H9 (cell line): ENCODE measurements at regions not wholly inside any gene's neighbourhood (a gene's known extent, or its start where the extent isn't known, plus 50 kb on each side); places are given as distances from the start of the nearest gene placed in this dataset.
"Not testable (repeated sequence)": the region's sequence is repeated elsewhere in the genome, so short reads cannot be mapped to it uniquely, and the experiment has no call there.

Source experiments
- DNase-seq: peaks from one replicate; pipeline ENCODE4 v3.0.0-alpha.2; 2017
- H2AFZ ChIP-seq: one replicate; pipeline ENCODE4 v1.6.1; 2013; ENCODE audit warnings: mild to moderate bottlenecking, low read length, control low read depth, moderate library complexity
- H2AK5ac ChIP-seq: 2 replicates; pipeline ENCODE4 v1.6.1; 2013; ENCODE audit warnings: low read length, control low read depth, mixed read lengths; ENCODE audit not compliant: insufficient read length
- H2BK120ac ChIP-seq: one replicate; pipeline ENCODE4 v1.6.1; 2013; ENCODE audit warnings: low read depth, mild to moderate bottlenecking, low read length, control low read depth, inconsistent platforms; ENCODE audit not compliant: poor library complexity, severe bottlenecking
- H2BK12ac ChIP-seq: 2 replicates; pipeline ENCODE4 v1.6.1; 2013; ENCODE audit warnings: low read length, control low read depth, mixed read lengths, low read depth; ENCODE audit not compliant: insufficient read length
- H2BK15ac ChIP-seq: 2 replicates; pipeline ENCODE4 v1.6.1; 2013; ENCODE audit warnings: low read depth, low read length, control low read depth
- H2BK20ac ChIP-seq: one replicate; pipeline ENCODE4 v1.6.1; 2013; ENCODE audit warnings: low read depth, mild to moderate bottlenecking, low read length, control low read depth, inconsistent platforms; ENCODE audit not compliant: poor library complexity, severe bottlenecking
- H2BK5ac ChIP-seq: 2 replicates; pipeline ENCODE4 v1.6.1; 2013; ENCODE audit warnings: low read length, control low read depth, mixed read lengths; ENCODE audit not compliant: insufficient read length
- H3K14ac ChIP-seq: 2 replicates; pipeline ENCODE4 v1.6.1; 2013; ENCODE audit warnings: low read length, control low read depth; ENCODE audit not compliant: insufficient read depth
- H3K18ac ChIP-seq: 2 replicates; pipeline ENCODE4 v1.6.1; 2013; ENCODE audit warnings: low read depth, mild to moderate bottlenecking, mixed read lengths, low read length, control low read depth; ENCODE audit not compliant: insufficient read length
- H3K23ac ChIP-seq: 2 replicates; pipeline ENCODE4 v1.6.1; 2013; ENCODE audit warnings: low read length, control low read depth, mixed read lengths, low read depth; ENCODE audit not compliant: insufficient read length
- H3K23me2 ChIP-seq: 2 replicates; pipeline ENCODE4 v1.6.1; 2013; ENCODE audit warnings: low read depth, mild to moderate bottlenecking, mixed read lengths, low read length, control low read depth; ENCODE audit not compliant: insufficient read length, poor library complexity, severe bottlenecking
- H3K27ac ChIP-seq: 2 replicates; pipeline ENCODE4 v1.5.1; 2013; ENCODE audit warnings: low read length, control low read depth, mixed read lengths, low read depth; ENCODE audit not compliant: insufficient read length
- H3K27me3 ChIP-seq: 2 replicates; pipeline ENCODE4 v1.6.1; 2013; ENCODE audit warnings: low read length, control low read depth, inconsistent platforms; ENCODE audit not compliant: insufficient read depth
- H3K4ac ChIP-seq: 2 replicates; pipeline ENCODE4 v1.6.1; 2013; ENCODE audit warnings: low read depth, mild to moderate bottlenecking, control low read depth, inconsistent platforms, low read length, moderate library complexity
- H3K4me1 ChIP-seq: 2 replicates; pipeline ENCODE4 v1.6.1; 2013; ENCODE audit warnings: low read length, control low read depth, inconsistent platforms; ENCODE audit not compliant: insufficient read depth
- H3K4me2 ChIP-seq: 2 replicates; pipeline ENCODE4 v1.6.1; 2013; ENCODE audit warnings: low read length, control low read depth, mixed read lengths; ENCODE audit not compliant: insufficient read length, insufficient read depth
- H3K56ac ChIP-seq: 2 replicates; pipeline ENCODE4 v1.6.1; 2013; ENCODE audit warnings: low read depth, mild to moderate bottlenecking, mixed read lengths, low read length, control low read depth; ENCODE audit not compliant: insufficient read length
- H3K79me1 ChIP-seq: 2 replicates; pipeline ENCODE4 v1.6.1; 2013; ENCODE audit warnings: low read depth, mild to moderate bottlenecking, moderate library complexity, low read length, control low read depth, inconsistent platforms; ENCODE audit not compliant: insufficient read depth, poor library complexity, severe bottlenecking
- H3K79me2 ChIP-seq: 2 replicates; pipeline ENCODE4 v1.6.1; 2013; ENCODE audit warnings: low read length, control low read depth, inconsistent platforms; ENCODE audit not compliant: insufficient read depth
- H3K9ac ChIP-seq: 2 replicates; pipeline ENCODE4 v1.6.1; 2013; ENCODE audit warnings: low read length, control low read depth, mixed read lengths; ENCODE audit not compliant: insufficient read length; ENCODE audit errors: extremely low read depth
- H3K9me3 ChIP-seq: one replicate; pipeline ENCODE4 v1.6.1; 2013; ENCODE audit warnings: low read depth, low read length, inconsistent platforms; ENCODE audit not compliant: control insufficient read depth
- H3T11ph ChIP-seq: one replicate; pipeline ENCODE4 v1.6.1; 2013; ENCODE audit warnings: mild to moderate bottlenecking, low read length, control low read depth, inconsistent platforms
- H4K20me1 ChIP-seq: one replicate; pipeline ENCODE4 v1.6.1; 2013; ENCODE audit not compliant: control insufficient read depth, insufficient read length, insufficient read depth
- H4K5ac ChIP-seq: 2 replicates; pipeline ENCODE4 v1.6.1; 2013; ENCODE audit warnings: low read depth, mild to moderate bottlenecking, mixed read lengths, low read length, control low read depth; ENCODE audit not compliant: insufficient read length
- H4K8ac ChIP-seq: replicated peaks from 2 replicates; pipeline ENCODE4 v1.6.1; 2013; ENCODE audit warnings: low read length, control low read depth, mixed read lengths, low read depth; ENCODE audit not compliant: insufficient read length
- H4K91ac ChIP-seq: 2 replicates; pipeline ENCODE4 v1.6.1; 2013; ENCODE audit warnings: low read depth, mild to moderate bottlenecking, moderate library complexity, mixed read lengths, low read length, control low read depth; ENCODE audit not compliant: insufficient read length
- H3K27ac Mint-ChIP-seq, 3 experiments: 2 replicates in 2 of 3; 3 replicates in 1 of 3; pipeline ENCODE4 v1.8.0; 2020 to 2021; ENCODE audit warnings: mixed read lengths in 3 of 3, mild to moderate bottlenecking in 1 of 3, moderate library complexity in 1 of 3
- H3K27me3 Mint-ChIP-seq: 2 replicates; pipeline ENCODE4 v1.8.0; 2021; ENCODE audit warnings: low read depth, mild to moderate bottlenecking, moderate library complexity, mixed read lengths
- H3K36me3 Mint-ChIP-seq, 3 experiments: 2 replicates in 2 of 3; 3 replicates in 1 of 3; pipeline ENCODE4 v1.8.0; 2020 to 2021; ENCODE audit warnings: low read depth in 3 of 3, mixed read lengths in 3 of 3; ENCODE audit not compliant: insufficient read depth in 1 of 3
- H3K4me1 Mint-ChIP-seq, 2 experiments: 2 replicates each; pipeline ENCODE4 v1.8.0; 2020; ENCODE audit warnings: mixed read lengths in 2 of 2
- H3K4me3 Mint-ChIP-seq, 2 experiments: 2 replicates in 1 of 2; 3 replicates in 1 of 2; pipeline ENCODE4 v1.8.0; 2020 to 2021; ENCODE audit warnings: mild to moderate bottlenecking in 2 of 2, mixed read lengths in 2 of 2, moderate library complexity in 1 of 2
- H3K9me3 Mint-ChIP-seq, 2 experiments: 2 replicates in 1 of 2; 3 replicates in 1 of 2; pipeline ENCODE4 v1.8.0; 2020; ENCODE audit warnings: mild to moderate bottlenecking in 2 of 2, mixed read lengths in 2 of 2, moderate library complexity in 1 of 2
- WGBS: extraction: QIAGEN DNeasy Blood & Tissue Kit; methylation state at CpG from one replicate; pipeline ENCODE4 v1.1.7; 2013; ENCODE audit warnings: missing lambda C conversion rate, low lambda C conversion rate, mixed read lengths; ENCODE audit not compliant: insufficient read length; ENCODE audit errors: extremely low coverage; 5-methylcytosine and 5-hydroxymethylcytosine counted together
- TF ChIP-seq, protein P1 (sequence below): fragments of 200-600 bp; sonication (generic); conservative IDR thresholded peaks from 3 replicates; pipeline ENCODE4 v1.8.0; 2021; ENCODE audit warnings: antibody characterized with exemption, mild to moderate bottlenecking

DNA sequence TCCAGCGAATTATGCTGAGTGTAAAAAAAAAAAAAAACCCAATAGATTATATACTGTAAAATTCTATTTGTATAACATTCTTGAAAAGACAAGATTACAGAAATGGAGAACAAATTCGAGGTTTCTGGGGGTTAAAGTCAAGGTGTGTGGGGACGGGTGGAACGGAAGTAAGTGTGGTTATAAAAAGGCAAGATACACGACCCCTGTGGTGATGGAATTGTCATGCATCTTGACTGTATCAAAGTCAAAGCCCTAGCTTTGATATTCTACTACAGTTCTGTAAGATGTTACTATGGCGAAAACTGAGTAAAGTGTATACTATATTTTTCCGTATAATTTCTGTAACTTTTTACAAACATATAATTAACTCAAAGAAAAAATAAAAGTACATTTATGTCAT lies 718.2 kb upstream of the PCDH15 start:
- H3K27ac ChIP-seq, result no peak overlapping the region
- Mint-ChIP-seq H3K4me3 (no peak overlapping the region; a peak in 1 of 5 replicates), H3K9me3 (no peaks in the 10 kb centered on the region), H3K27ac (no peak overlapping the region), H3K27me3 (peaks cover 8% of the 10 kb centered on the region), H3K4me1 (peaks cover 3 to 9% of the 10 kb centered on the region in 2 experiments), H3K36me3 (no peaks in the 10 kb centered on the region)
- H2BK5ac ChIP-seq, result no peak overlapping the region
- TF ChIP-seq, protein P1, sequence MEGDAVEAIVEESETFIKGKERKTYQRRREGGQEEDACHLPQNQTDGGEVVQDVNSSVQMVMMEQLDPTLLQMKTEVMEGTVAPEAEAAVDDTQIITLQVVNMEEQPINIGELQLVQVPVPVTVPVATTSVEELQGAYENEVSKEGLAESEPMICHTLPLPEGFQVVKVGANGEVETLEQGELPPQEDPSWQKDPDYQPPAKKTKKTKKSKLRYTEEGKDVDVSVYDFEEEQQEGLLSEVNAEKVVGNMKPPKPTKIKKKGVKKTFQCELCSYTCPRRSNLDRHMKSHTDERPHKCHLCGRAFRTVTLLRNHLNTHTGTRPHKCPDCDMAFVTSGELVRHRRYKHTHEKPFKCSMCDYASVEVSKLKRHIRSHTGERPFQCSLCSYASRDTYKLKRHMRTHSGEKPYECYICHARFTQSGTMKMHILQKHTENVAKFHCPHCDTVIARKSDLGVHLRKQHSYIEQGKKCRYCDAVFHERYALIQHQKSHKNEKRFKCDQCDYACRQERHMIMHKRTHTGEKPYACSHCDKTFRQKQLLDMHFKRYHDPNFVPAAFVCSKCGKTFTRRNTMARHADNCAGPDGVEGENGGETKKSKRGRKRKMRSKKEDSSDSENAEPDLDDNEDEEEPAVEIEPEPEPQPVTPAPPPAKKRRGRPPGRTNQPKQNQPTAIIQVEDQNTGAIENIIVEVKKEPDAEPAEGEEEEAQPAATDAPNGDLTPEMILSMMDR, result no peak
- H3K4me1 ChIP-seq, result no peaks in the 10 kb centered on the region
- no peak overlapping the region for H3K4ac ChIP-seq
- no peak overlapping the region for H4K8ac ChIP-seq
- H2BK15ac ChIP-seq, result no peak overlapping the region
- no peak overlapping the region for H4K5ac ChIP-seq
- no peaks in the 10 kb centered on the region for H3K79me2 ChIP-seq
- no peak overlapping the region for H3K4me2 ChIP-seq
- H3K27me3 ChIP-seq, result no peaks in the 10 kb centered on the region
- no peak overlapping the region for H3K56ac ChIP-seq
- H3T11ph ChIP-seq, result no peak overlapping the region
- H4K91ac ChIP-seq, result no peak overlapping the region
- no peak overlapping the region for H2BK20ac ChIP-seq
- H4K20me1 ChIP-seq, result no peaks in the 10 kb centered on the region
- H3K23me2 ChIP-seq, result no peaks in the 10 kb centered on the region
- no peak overlapping the region for H3K23ac ChIP-seq
- H3K18ac ChIP-seq, result no peak overlapping the region
- no peaks in the 10 kb centered on the region for H3K9me3 ChIP-seq
- H3K79me1 ChIP-seq, result no peaks in the 10 kb centered on the region
- no peak overlapping the region for H3K9ac ChIP-seq
- H2BK120ac ChIP-seq, result no peak overlapping the region
- no CpG with 5 or more reads among the region's 7 CpGs for WGBS
- H2AFZ ChIP-seq, result no peak overlapping the region
- H2AK5ac ChIP-seq, result no peak overlapping the region
- no peak overlapping the region for H2BK12ac ChIP-seq
- no peak for DNase-seq
- no peak overlapping the region for H3K14ac ChIP-seq

DNA sequence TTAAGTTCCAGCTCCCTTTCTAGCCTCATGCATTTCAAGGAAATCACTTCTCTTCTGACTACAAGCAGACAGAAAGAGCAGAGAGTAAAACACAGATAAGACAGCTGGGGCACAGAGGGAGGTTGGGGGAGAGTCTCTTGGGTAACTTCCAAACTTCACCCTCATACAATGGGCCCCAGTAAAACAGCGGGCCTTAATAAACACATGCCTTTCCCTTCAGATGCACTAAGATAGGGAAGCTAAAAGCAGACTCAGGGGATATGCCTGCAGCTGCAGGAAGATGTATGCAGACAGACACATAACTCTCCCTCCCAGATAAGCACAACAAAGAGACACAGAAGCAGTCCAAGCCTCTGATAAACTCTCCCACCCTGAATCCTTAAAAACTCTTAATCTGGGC lies 717.4 kb upstream of the PCDH15 start:
- not testable (repeated sequence) for H3K79me1 ChIP-seq, H2AFZ ChIP-seq, H3K9ac ChIP-seq, H3T11ph ChIP-seq, H4K8ac ChIP-seq, H2BK20ac ChIP-seq, H3K27me3 Mint-ChIP-seq, H3K14ac ChIP-seq, H2BK12ac ChIP-seq, H4K20me1 ChIP-seq, H4K91ac ChIP-seq, H3K9me3 ChIP-seq, H3K9me3 Mint-ChIP-seq, H3K18ac ChIP-seq, H3K23ac ChIP-seq, H2BK5ac ChIP-seq, H3K56ac ChIP-seq, H3K23me2 ChIP-seq, H2BK15ac ChIP-seq, H3K79me2 ChIP-seq, H3K4me1 ChIP-seq, H3K4me1 Mint-ChIP-seq, H3K4me2 ChIP-seq, H3K27me3 ChIP-seq, H4K5ac ChIP-seq, H2AK5ac ChIP-seq, H3K27ac ChIP-seq, H3K36me3 Mint-ChIP-seq, H3K4me3 Mint-ChIP-seq, H3K4ac ChIP-seq, H2BK120ac ChIP-seq
- WGBS, result no CpG with 5 or more reads among the region's 1 CpG
- DNase-seq, result peak; percentile 23
- H3K27ac Mint-ChIP-seq, result peak overlapping the region in 1 of 3 experiments; percentile 72; a peak in 4 of 7 replicates
